ENCODE measurements at regions not wholly inside any gene's neighbourhood (a gene's known extent, or its start where the extent isn't known, plus 50 kb on each side); places are given as distances from the start of the nearest gene placed in this dataset.

DNA sequence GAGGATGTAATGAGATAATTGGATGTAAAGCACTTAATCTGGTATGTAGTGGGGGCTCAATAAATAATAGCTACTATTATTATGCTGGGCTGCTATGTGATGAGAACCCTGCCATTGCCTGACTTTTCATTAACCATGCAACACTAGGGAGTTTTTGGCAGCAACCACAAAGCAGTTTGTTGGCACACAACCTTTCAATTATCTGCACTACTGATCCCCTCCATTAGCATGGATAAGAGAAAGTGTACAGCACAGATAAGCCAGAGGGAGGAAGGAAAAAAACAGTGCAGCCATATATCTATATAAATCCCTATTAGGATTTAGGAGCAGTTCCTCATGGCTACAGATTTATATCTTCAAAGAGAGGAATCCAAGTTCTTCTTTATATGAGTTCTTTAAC is 498.5 kb downstream of the NUF2 start:
- TF ChIP-seq, protein P1, sequence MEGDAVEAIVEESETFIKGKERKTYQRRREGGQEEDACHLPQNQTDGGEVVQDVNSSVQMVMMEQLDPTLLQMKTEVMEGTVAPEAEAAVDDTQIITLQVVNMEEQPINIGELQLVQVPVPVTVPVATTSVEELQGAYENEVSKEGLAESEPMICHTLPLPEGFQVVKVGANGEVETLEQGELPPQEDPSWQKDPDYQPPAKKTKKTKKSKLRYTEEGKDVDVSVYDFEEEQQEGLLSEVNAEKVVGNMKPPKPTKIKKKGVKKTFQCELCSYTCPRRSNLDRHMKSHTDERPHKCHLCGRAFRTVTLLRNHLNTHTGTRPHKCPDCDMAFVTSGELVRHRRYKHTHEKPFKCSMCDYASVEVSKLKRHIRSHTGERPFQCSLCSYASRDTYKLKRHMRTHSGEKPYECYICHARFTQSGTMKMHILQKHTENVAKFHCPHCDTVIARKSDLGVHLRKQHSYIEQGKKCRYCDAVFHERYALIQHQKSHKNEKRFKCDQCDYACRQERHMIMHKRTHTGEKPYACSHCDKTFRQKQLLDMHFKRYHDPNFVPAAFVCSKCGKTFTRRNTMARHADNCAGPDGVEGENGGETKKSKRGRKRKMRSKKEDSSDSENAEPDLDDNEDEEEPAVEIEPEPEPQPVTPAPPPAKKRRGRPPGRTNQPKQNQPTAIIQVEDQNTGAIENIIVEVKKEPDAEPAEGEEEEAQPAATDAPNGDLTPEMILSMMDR (IDR thresholded peaks at IDR 0.05): no peak
- TF ChIP-seq POLR2A (IDR thresholded peaks at IDR 0.05): no peak

Data from Peyer's patch (tissue), 4 donors.